PFSK-1 (cell line): ENCODE measurements at regions not wholly inside any gene's neighbourhood (a gene's known extent, or its start where the extent isn't known, plus 50 kb on each side); places are given as distances from the start of the nearest gene placed in this dataset.

Experiments
- FOXP2 ChIP-seq: optimal IDR thresholded peaks from 2 replicates; pipeline ENCODE3; 2011; ENCODE audit warnings: borderline replicate concordance, control low read depth, inconsistent platforms; ENCODE audit not compliant: insufficient read depth; ENCODE audit errors: extremely low read length, extremely low read depth
- POLR2AphosphoS5 ChIP-seq: IDR thresholded peaks from 2 replicates; pipeline ENCODE4 v1.6.1; 2012; ENCODE audit warnings: low read depth, mild to moderate bottlenecking, control low read depth, low read length, moderate library complexity
- REST ChIP-seq, 2 experiments: IDR thresholded peaks; 2 replicates each; pipeline versions ENCODE4 v1.6.1 to v1.8.0; 2011 to 2012; ENCODE audit warnings: low read depth in 2 of 2, low read length in 2 of 2, control low read depth in 1 of 2, inconsistent platforms in 1 of 2, mild to moderate bottlenecking in 1 of 2, moderate library complexity in 1 of 2; ENCODE audit not compliant: insufficient read depth in 1 of 2
- SIN3A ChIP-seq: IDR thresholded peaks from 2 replicates; pipeline ENCODE4 v1.6.1; 2012; ENCODE audit warnings: mild to moderate bottlenecking, low read length, moderate library complexity, borderline replicate concordance; ENCODE audit not compliant: insufficient read depth
- TAF1 ChIP-seq: IDR thresholded peaks from 2 replicates; pipeline ENCODE4 v1.6.1; 2012; ENCODE audit warnings: low read length, control low read depth, borderline replicate concordance; ENCODE audit not compliant: insufficient read depth

GRCh38 chr10:4391683-4392082 lies 434.3 kb upstream of the AKR1E2 start:
- TF ChIP-seq SIN3A (no peak), POLR2AphosphoS5 (no peak), TAF1 (no peak), REST (IDR thresholded peaks at IDR 0.05; ENCODE audit: insufficient read depth in 1 of 2, low read depth in 2 of 2, low read length in 2 of 2) (no peak), FOXP2 (no peak)
